ENCODE measurements at regions not wholly inside any gene's neighbourhood (a gene's known extent, or its start where the extent isn't known, plus 50 kb on each side); places are given as distances from the start of the nearest gene placed in this dataset.

- Histone ChIP-seq H3K79me1 (replicated peaks; ENCODE audit: low read length, poor library complexity, severe bottlenecking) (no peaks in the 10 kb centered on the region), H2BK120ac (ENCODE audit: low read depth, low read length) (no peak overlapping the region), H2BK12ac (ENCODE audit: low read length in 2 of 2) (no peak overlapping the region), H2AFZ (ENCODE audit: low read depth, low read length) (no peak overlapping the region), H3K27ac (ENCODE audit: low read length, poor library complexity, severe bottlenecking) (no peak overlapping the region), H4K91ac (ENCODE audit: low read length) (no peak overlapping the region), H3K4me1 (ENCODE audit: control insufficient read depth, insufficient read depth, low read depth, low read length) (no peaks in the 10 kb centered on the region), H2AK5ac (ENCODE audit: low read length, severe bottlenecking) (no peak overlapping the region), H3K9me3 (ENCODE audit: control insufficient read depth, low read length) (no peaks in the 10 kb centered on the region), H3K14ac (ENCODE audit: low read length in 2 of 2) (no peak overlapping the region), H3K23ac (ENCODE audit: low read length in 2 of 2) (no peak overlapping the region), H3K4me3 (ENCODE audit: insufficient read depth in 1 of 2, low read depth in 1 of 2, low read length in 2 of 2) (no peak overlapping the region), H3K4ac (ENCODE audit: low read depth in 1 of 2, low read length in 2 of 2) (no peak overlapping the region), H3K27me3 (ENCODE audit: control insufficient read depth in 1 of 2, insufficient read depth in 1 of 2, low read length in 2 of 2) (no peaks in the 10 kb centered on the region), H3K4me2 (ENCODE audit: low read length, poor library complexity, severe bottlenecking) (no peak overlapping the region), H3K18ac (ENCODE audit: low read depth in 1 of 2, low read length in 2 of 2) (no peak overlapping the region), H2BK5ac (ENCODE audit: low read depth, low read length, poor library complexity, severe bottlenecking) (no peak overlapping the region), H3K36me3 (ENCODE audit: control insufficient read depth in 1 of 2, insufficient read depth in 2 of 2, low read depth in 1 of 2, low read length in 2 of 2) (no peaks in the 10 kb centered on the region), H4K8ac (ENCODE audit: low read length) (no peak overlapping the region), H2BK15ac (ENCODE audit: low read depth, poor library complexity, severe bottlenecking) (no peak overlapping the region), H3K9ac (ENCODE audit: low read length) (no peak overlapping the region)
- no peak for DNase-seq
- no CpG with 5 or more reads among the region's 2 CpGs for WGBS
Observed at GRCh38 chr3:94737116-94737515, 674.3 kb downstream of the NSUN3 start.

GRCh38 chr3:94739420-94739819, 676.6 kb downstream of the NSUN3 start:
- Histone ChIP-seq H3K18ac (ENCODE audit: low read depth in 1 of 2, low read length in 2 of 2) (no peak overlapping the region), H2BK15ac (ENCODE audit: low read depth, poor library complexity, severe bottlenecking) (no peak overlapping the region), H3K27me3 (ENCODE audit: control insufficient read depth in 1 of 2, insufficient read depth in 1 of 2, low read length in 2 of 2) (no peaks in the 10 kb centered on the region), H3K9me3 (ENCODE audit: control insufficient read depth, low read length) (peaks cover 4% of the 10 kb centered on the region), H3K23ac (ENCODE audit: low read length in 2 of 2) (no peak overlapping the region), H3K14ac (ENCODE audit: low read length in 2 of 2) (no peak overlapping the region), H2AFZ (ENCODE audit: low read depth, low read length) (no peak overlapping the region), H3K27ac (ENCODE audit: low read length, poor library complexity, severe bottlenecking) (no peak overlapping the region), H3K4me2 (ENCODE audit: low read length, poor library complexity, severe bottlenecking) (no peak overlapping the region), H2BK12ac (ENCODE audit: low read length in 2 of 2) (no peak overlapping the region), H3K4me3 (ENCODE audit: insufficient read depth in 1 of 2, low read depth in 1 of 2, low read length in 2 of 2) (no peak overlapping the region), H4K8ac (ENCODE audit: low read length) (no peak overlapping the region), H3K4me1 (ENCODE audit: control insufficient read depth, insufficient read depth, low read depth, low read length) (no peaks in the 10 kb centered on the region), H2AK5ac (ENCODE audit: low read length, severe bottlenecking) (no peak overlapping the region), H3K9ac (ENCODE audit: low read length) (no peak overlapping the region), H4K91ac (ENCODE audit: low read length) (no peak overlapping the region), H3K79me1 (replicated peaks; ENCODE audit: low read length, poor library complexity, severe bottlenecking) (no peaks in the 10 kb centered on the region), H3K36me3 (ENCODE audit: control insufficient read depth in 1 of 2, insufficient read depth in 2 of 2, low read depth in 1 of 2, low read length in 2 of 2) (no peaks in the 10 kb centered on the region), H2BK120ac (ENCODE audit: low read depth, low read length) (no peak overlapping the region), H3K4ac (ENCODE audit: low read depth in 1 of 2, low read length in 2 of 2) (no peak overlapping the region), H2BK5ac (ENCODE audit: low read depth, low read length, poor library complexity, severe bottlenecking) (no peak overlapping the region)
- DNase-seq = no peak
- 35% methylated on average over 1 of the region's 3 CpGs for WGBS

GRCh38 chr3:94758751-94759150, 695.9 kb downstream of the NSUN3 start:
- 86% methylated on average over 3 of the region's 5 CpGs for WGBS
- Histone ChIP-seq H2BK5ac (ENCODE audit: low read depth, low read length, poor library complexity, severe bottlenecking) (no peak overlapping the region), H2AK5ac (ENCODE audit: low read length, severe bottlenecking) (no peak overlapping the region), H3K23ac (ENCODE audit: low read length in 2 of 2) (no peak overlapping the region), H3K27me3 (ENCODE audit: control insufficient read depth in 1 of 2, insufficient read depth in 1 of 2, low read length in 2 of 2) (peaks cover 0 to 3% of the 10 kb centered on the region in 2 experiments), H3K4me3 (ENCODE audit: insufficient read depth in 1 of 2, low read depth in 1 of 2, low read length in 2 of 2) (no peak overlapping the region), H3K9me3 (ENCODE audit: control insufficient read depth, low read length) (no peaks in the 10 kb centered on the region), H3K4ac (ENCODE audit: low read depth in 1 of 2, low read length in 2 of 2) (no peak overlapping the region), H2AFZ (ENCODE audit: low read depth, low read length) (no peak overlapping the region), H4K91ac (ENCODE audit: low read length) (no peak overlapping the region), H3K9ac (ENCODE audit: low read length) (no peak overlapping the region), H3K18ac (ENCODE audit: low read depth in 1 of 2, low read length in 2 of 2) (no peak overlapping the region), H3K14ac (ENCODE audit: low read length in 2 of 2) (no peak overlapping the region), H2BK120ac (ENCODE audit: low read depth, low read length) (no peak overlapping the region), H2BK12ac (ENCODE audit: low read length in 2 of 2) (no peak overlapping the region), H3K36me3 (ENCODE audit: control insufficient read depth in 1 of 2, insufficient read depth in 2 of 2, low read depth in 1 of 2, low read length in 2 of 2) (no peaks in the 10 kb centered on the region), H3K27ac (ENCODE audit: low read length, poor library complexity, severe bottlenecking) (no peak overlapping the region), H3K4me1 (ENCODE audit: control insufficient read depth, insufficient read depth, low read depth, low read length) (no peaks in the 10 kb centered on the region), H4K8ac (ENCODE audit: low read length) (no peak overlapping the region), H2BK15ac (ENCODE audit: low read depth, poor library complexity, severe bottlenecking) (no peak overlapping the region), H3K4me2 (ENCODE audit: low read length, poor library complexity, severe bottlenecking) (no peak overlapping the region), H3K79me1 (replicated peaks; ENCODE audit: low read length, poor library complexity, severe bottlenecking) (no peaks in the 10 kb centered on the region)
- DNase-seq = no peak

GRCh38 chr3:94772402-94772801, 709.5 kb downstream of the NSUN3 start:
- Histone ChIP-seq H3K4me3 (ENCODE audit: insufficient read depth in 1 of 2, low read depth in 1 of 2, low read length in 2 of 2) (no peak overlapping the region), H4K91ac (ENCODE audit: low read length) (no peak overlapping the region), H3K27ac (ENCODE audit: low read length, poor library complexity, severe bottlenecking) (no peak overlapping the region), H2BK5ac (ENCODE audit: low read depth, low read length, poor library complexity, severe bottlenecking) (no peak overlapping the region), H3K27me3 (ENCODE audit: control insufficient read depth in 1 of 2, insufficient read depth in 1 of 2, low read length in 2 of 2) (no peaks in the 10 kb centered on the region), H4K8ac (ENCODE audit: low read length) (no peak overlapping the region), H3K14ac (ENCODE audit: low read length in 2 of 2) (no peak overlapping the region), H3K9ac (ENCODE audit: low read length) (no peak overlapping the region), H3K4me1 (ENCODE audit: control insufficient read depth, insufficient read depth, low read depth, low read length) (no peaks in the 10 kb centered on the region), H2BK120ac (ENCODE audit: low read depth, low read length) (no peak overlapping the region), H3K18ac (ENCODE audit: low read depth in 1 of 2, low read length in 2 of 2) (no peak overlapping the region), H3K23ac (ENCODE audit: low read length in 2 of 2) (no peak overlapping the region), H3K4me2 (ENCODE audit: low read length, poor library complexity, severe bottlenecking) (no peak overlapping the region), H2AFZ (ENCODE audit: low read depth, low read length) (no peak overlapping the region), H2AK5ac (ENCODE audit: low read length, severe bottlenecking) (no peak overlapping the region), H3K4ac (ENCODE audit: low read depth in 1 of 2, low read length in 2 of 2) (no peak overlapping the region), H2BK12ac (ENCODE audit: low read length in 2 of 2) (no peak overlapping the region), H3K9me3 (ENCODE audit: control insufficient read depth, low read length) (no peaks in the 10 kb centered on the region), H3K36me3 (ENCODE audit: control insufficient read depth in 1 of 2, insufficient read depth in 2 of 2, low read depth in 1 of 2, low read length in 2 of 2) (no peaks in the 10 kb centered on the region), H2BK15ac (ENCODE audit: low read depth, poor library complexity, severe bottlenecking) (no peak overlapping the region), H3K79me1 (replicated peaks; ENCODE audit: low read length, poor library complexity, severe bottlenecking) (no peaks in the 10 kb centered on the region)
- no CpG with 5 or more reads among the region's 1 CpG for WGBS
- no peak for DNase-seq
